ENCODE measurements at regions not wholly inside any gene's neighbourhood (a gene's known extent, or its start where the extent isn't known, plus 50 kb on each side); places are given as distances from the start of the nearest gene placed in this dataset.

DNA sequence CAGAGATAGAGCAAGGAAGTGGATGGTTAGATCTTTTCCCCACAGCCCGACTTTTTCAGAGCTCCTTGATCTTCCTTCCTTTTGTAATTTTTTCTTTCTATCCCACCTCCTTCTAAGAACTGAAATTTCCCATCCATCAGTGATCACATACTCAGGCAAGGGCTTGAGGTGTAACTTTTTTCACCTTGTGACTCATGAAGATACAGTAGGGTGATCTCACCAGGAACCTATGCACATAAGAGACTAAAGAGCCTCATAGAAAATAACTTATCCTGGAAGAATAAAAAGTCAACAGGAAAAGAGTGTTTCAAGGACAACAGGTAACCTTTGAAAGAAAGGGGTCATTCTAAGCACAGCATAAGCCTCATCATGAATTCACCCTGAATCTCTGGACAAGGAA is 131.2 kb upstream of the HCCS start:
- Histone ChIP-seq H3K79me2 (ENCODE audit: insufficient read depth, low read length) (no peaks in the 10 kb centered on the region), H3K4me1 (ENCODE audit: insufficient read depth, low read length) (no peaks in the 10 kb centered on the region), H2AFZ (ENCODE audit: low read depth, low read length) (no peak overlapping the region), H3K9ac (ENCODE audit: low read length) (no peak overlapping the region), H3K4me3 (ENCODE audit: insufficient read depth, low read depth, low read length) (no peak overlapping the region), H3K4me2 (ENCODE audit: low read length) (no peak overlapping the region), H3K27me3 (ENCODE audit: insufficient read depth, low read length) (no peaks in the 10 kb centered on the region), H3K27ac (ENCODE audit: low read depth, low read length) (no peak overlapping the region), H4K20me1 (ENCODE audit: insufficient read depth, low read length) (no peaks in the 10 kb centered on the region), H3K36me3 (ENCODE audit: insufficient read depth, low read length) (no peaks in the 10 kb centered on the region), H3K9me3 (ENCODE audit: insufficient read depth, low read depth, low read length) (no peaks in the 10 kb centered on the region)
- Mint-ChIP-seq H3K4me1 (ENCODE audit: low read depth, unreplicated experiment) (peaks cover 9% of the 10 kb centered on the region), H3K9me3 (ENCODE audit: unreplicated experiment) (no peaks in the 10 kb centered on the region), H3K27me3 (ENCODE audit: low read depth, unreplicated experiment) (no peaks in the 10 kb centered on the region), H3K27ac (ENCODE audit: unreplicated experiment) (no peak overlapping the region), H3K36me3 (ENCODE audit: low read depth, unreplicated experiment) (no peaks in the 10 kb centered on the region), H3K4me3 (ENCODE audit: unreplicated experiment) (no peak overlapping the region)
- peak; percentile 29 for FAIRE-seq
- no peak for TF ChIP-seq EZH2 (IDR thresholded peaks at IDR 0.05; ENCODE audit: insufficient read depth, low read length)
- TF ChIP-seq, protein P1, sequence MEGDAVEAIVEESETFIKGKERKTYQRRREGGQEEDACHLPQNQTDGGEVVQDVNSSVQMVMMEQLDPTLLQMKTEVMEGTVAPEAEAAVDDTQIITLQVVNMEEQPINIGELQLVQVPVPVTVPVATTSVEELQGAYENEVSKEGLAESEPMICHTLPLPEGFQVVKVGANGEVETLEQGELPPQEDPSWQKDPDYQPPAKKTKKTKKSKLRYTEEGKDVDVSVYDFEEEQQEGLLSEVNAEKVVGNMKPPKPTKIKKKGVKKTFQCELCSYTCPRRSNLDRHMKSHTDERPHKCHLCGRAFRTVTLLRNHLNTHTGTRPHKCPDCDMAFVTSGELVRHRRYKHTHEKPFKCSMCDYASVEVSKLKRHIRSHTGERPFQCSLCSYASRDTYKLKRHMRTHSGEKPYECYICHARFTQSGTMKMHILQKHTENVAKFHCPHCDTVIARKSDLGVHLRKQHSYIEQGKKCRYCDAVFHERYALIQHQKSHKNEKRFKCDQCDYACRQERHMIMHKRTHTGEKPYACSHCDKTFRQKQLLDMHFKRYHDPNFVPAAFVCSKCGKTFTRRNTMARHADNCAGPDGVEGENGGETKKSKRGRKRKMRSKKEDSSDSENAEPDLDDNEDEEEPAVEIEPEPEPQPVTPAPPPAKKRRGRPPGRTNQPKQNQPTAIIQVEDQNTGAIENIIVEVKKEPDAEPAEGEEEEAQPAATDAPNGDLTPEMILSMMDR (IDR thresholded peaks at IDR 0.05; ENCODE audit: insufficient read depth, low read depth, low read length) = no peak
- DNase-seq (ENCODE audit: low read depth) = peak; percentile 14

DNA sequence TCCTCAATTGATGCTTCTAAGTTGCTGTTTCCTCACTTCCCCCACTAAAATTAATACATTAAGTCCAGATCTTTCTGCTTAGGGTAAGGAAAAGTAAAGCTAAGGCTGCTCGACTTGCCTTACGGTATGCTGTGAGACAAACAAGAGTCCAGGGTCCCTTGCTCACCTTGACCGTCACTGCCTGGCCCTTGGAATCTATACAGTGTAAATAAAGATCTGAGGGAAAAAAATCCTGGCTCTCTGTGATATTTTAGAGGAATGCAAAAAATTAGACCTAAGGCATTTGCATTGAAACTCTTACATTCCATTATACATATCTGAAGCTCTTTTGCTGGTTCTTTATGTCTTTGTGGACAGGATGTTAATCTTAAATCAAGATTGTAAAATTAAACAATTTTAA is 129.6 kb upstream of the HCCS start:
- TF ChIP-seq, protein P1 (IDR thresholded peaks at IDR 0.05; ENCODE audit: insufficient read depth, low read depth, low read length) = no peak
- TF ChIP-seq EZH2 (IDR thresholded peaks at IDR 0.05; ENCODE audit: insufficient read depth, low read length) = no peak

DNA sequence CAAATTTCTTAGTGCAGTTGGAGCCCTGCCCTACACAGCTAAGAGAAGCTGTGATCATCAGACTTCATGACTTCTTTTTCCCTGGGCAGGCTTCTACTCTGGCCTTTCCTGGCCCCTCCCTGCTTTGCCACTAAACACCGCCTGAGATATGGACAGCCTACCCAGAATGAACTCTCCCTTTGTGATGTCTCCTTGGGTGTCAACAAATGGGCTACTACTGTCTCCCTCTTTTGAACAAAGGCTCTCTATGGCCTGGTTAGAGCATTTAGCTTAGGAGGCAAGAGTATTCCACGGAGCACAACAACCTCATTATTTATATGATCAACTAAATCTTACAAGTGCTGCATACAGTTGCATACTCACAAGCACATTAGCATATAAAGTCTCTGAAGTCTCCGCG is 127.6 kb upstream of the HCCS start:
- DNase-seq (ENCODE audit: low read depth) (no peak), FAIRE-seq (no peak)
- H3K4me2 ChIP-seq (ENCODE audit: low read length) = no peak overlapping the region
- H3K9ac ChIP-seq (ENCODE audit: low read length) = no peak overlapping the region
- H3K36me3 Mint-ChIP-seq (ENCODE audit: low read depth, unreplicated experiment) = no peaks in the 10 kb centered on the region
- TF ChIP-seq EZH2 (IDR thresholded peaks at IDR 0.05; ENCODE audit: insufficient read depth, low read length) = no peak
- TF ChIP-seq, protein P1 (IDR thresholded peaks at IDR 0.05; ENCODE audit: insufficient read depth, low read depth, low read length) = no peak
- H3K4me3 Mint-ChIP-seq (ENCODE audit: unreplicated experiment) = no peak overlapping the region
- H3K9me3 Mint-ChIP-seq (ENCODE audit: unreplicated experiment) = no peaks in the 10 kb centered on the region
- no peaks in the 10 kb centered on the region for H3K4me1 ChIP-seq (ENCODE audit: insufficient read depth, low read length)
- no peak overlapping the region for H3K4me3 ChIP-seq (ENCODE audit: insufficient read depth, low read depth, low read length)
- H3K79me2 ChIP-seq (ENCODE audit: insufficient read depth, low read length) = no peaks in the 10 kb centered on the region
- no peak overlapping the region for H3K27ac ChIP-seq (ENCODE audit: low read depth, low read length)
- H4K20me1 ChIP-seq (ENCODE audit: insufficient read depth, low read length) = no peaks in the 10 kb centered on the region
- H3K9me3 ChIP-seq (ENCODE audit: insufficient read depth, low read depth, low read length) = no peaks in the 10 kb centered on the region
- no peaks in the 10 kb centered on the region for H3K27me3 Mint-ChIP-seq (ENCODE audit: low read depth, unreplicated experiment)
- peaks cover 14% of the 10 kb centered on the region for H3K4me1 Mint-ChIP-seq (ENCODE audit: low read depth, unreplicated experiment)
- no peak overlapping the region for H2AFZ ChIP-seq (ENCODE audit: low read depth, low read length)
- H3K27ac Mint-ChIP-seq (ENCODE audit: unreplicated experiment) = no peak overlapping the region
- H3K36me3 ChIP-seq (ENCODE audit: insufficient read depth, low read length) = no peaks in the 10 kb centered on the region
- H3K27me3 ChIP-seq (ENCODE audit: insufficient read depth, low read length) = no peaks in the 10 kb centered on the region

More for the DNA sequence above, 129.6 kb upstream of the HCCS start:
- Histone ChIP-seq H3K9me3 (ENCODE audit: insufficient read depth, low read depth, low read length) (no peaks in the 10 kb centered on the region), H3K9ac (ENCODE audit: low read length) (no peak overlapping the region), H2AFZ (ENCODE audit: low read depth, low read length) (no peak overlapping the region), H3K79me2 (ENCODE audit: insufficient read depth, low read length) (no peaks in the 10 kb centered on the region), H3K27ac (ENCODE audit: low read depth, low read length) (no peak overlapping the region), H3K4me3 (ENCODE audit: insufficient read depth, low read depth, low read length) (no peak overlapping the region), H3K27me3 (ENCODE audit: insufficient read depth, low read length) (no peaks in the 10 kb centered on the region), H3K36me3 (ENCODE audit: insufficient read depth, low read length) (no peaks in the 10 kb centered on the region), H4K20me1 (ENCODE audit: insufficient read depth, low read length) (no peaks in the 10 kb centered on the region), H3K4me1 (ENCODE audit: insufficient read depth, low read length) (no peaks in the 10 kb centered on the region), H3K4me2 (ENCODE audit: low read length) (no peak overlapping the region)
- Mint-ChIP-seq H3K4me1 (ENCODE audit: low read depth, unreplicated experiment) (peaks cover 9% of the 10 kb centered on the region), H3K27ac (ENCODE audit: unreplicated experiment) (no peak overlapping the region), H3K9me3 (ENCODE audit: unreplicated experiment) (no peaks in the 10 kb centered on the region), H3K36me3 (ENCODE audit: low read depth, unreplicated experiment) (no peaks in the 10 kb centered on the region), H3K4me3 (ENCODE audit: unreplicated experiment) (no peak overlapping the region), H3K27me3 (ENCODE audit: low read depth, unreplicated experiment) (no peaks in the 10 kb centered on the region)
- no peak for FAIRE-seq
- no peak for DNase-seq (ENCODE audit: low read depth)

Measured in astrocyte (in vitro differentiated cells and primary cell).